Adrenal gland (tissue), 5 donors: ENCODE measurements at regions not wholly inside any gene's neighbourhood (a gene's known extent, or its start where the extent isn't known, plus 50 kb on each side); places are given as distances from the start of the nearest gene placed in this dataset.

Experiments
- CTCF ChIP-seq, 6 experiments: fragments of 450-650 bp in 4 of 6; fragments of 200-600 bp in 2 of 6; sonication (generic) in 1 of 6; IDR thresholded peaks; 1 replicate in 5 of 6; 2 replicates in 1 of 6; pipeline versions ENCODE4 v1.5.1 to v1.8.0; 2016 to 2021; ENCODE audit warnings: antibody characterized with exemption in 6 of 6, mild to moderate bottlenecking in 2 of 6, moderate library complexity in 1 of 6
- POLR2A ChIP-seq, 2 donors: fragments of 450-650 bp; IDR thresholded peaks; one replicate each; pipeline ENCODE4 v1.6.1; 2017; ENCODE audit warnings: antibody characterized with exemption in 2 of 2, mild to moderate bottlenecking in 2 of 2, moderate library complexity in 1 of 2
- donor health status: DM: no; HTN: no; CAD: no.

- TF ChIP-seq CTCF (IDR thresholded peaks at IDR 0.05) (no peak), POLR2A (IDR thresholded peaks at IDR 0.05) (no peak)
Observed at GRCh38 chrX:78527818-78528217, 131.3 kb downstream of the RTL3 start.
